ENCODE measurements at regions not wholly inside any gene's neighbourhood (a gene's known extent, or its start where the extent isn't known, plus 50 kb on each side); places are given as distances from the start of the nearest gene placed in this dataset.
"Not testable (repeated sequence)": the region's sequence is repeated elsewhere in the genome, so short reads cannot be mapped to it uniquely, and the experiment has no call there.

DNA sequence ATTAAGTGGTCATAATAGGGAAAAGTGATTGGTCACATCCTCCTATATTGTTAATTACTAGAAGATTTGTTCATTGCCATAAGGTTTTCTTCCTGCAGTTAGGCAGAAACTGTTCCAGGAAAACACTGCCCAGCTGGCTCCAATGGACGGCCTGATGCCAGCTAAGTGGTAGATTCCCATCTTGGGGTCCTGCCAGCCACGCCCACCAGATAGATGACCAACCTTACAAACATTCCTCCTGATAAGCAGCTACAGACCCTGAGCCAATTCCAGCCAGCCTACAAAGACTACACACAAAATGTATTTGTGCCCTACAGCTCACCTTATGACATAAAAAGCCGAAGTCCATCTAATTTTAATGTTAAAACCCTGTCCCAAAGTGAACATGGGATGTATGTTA, 685.9 kb upstream of the USP15 start:
- DNase-seq (ENCODE audit: low spot score): no peak

DNA sequence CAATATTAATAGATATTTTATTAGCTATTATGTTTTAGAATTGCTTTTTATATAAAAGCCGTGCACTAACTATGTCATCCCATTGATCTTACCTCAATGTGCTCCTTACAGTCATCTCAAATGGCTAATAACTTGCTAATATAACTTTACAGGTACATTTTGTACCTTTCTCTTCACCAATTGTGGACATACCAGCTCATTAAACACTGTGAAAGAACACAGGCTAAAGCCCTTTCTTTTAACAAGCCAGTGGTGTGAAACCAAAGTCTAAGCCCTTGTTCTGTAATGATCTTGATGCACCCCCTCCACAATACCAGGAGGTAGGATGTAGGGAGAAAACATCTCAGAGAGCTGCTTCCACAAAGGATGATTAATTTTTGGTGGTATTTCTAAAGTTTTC, 675.3 kb upstream of the USP15 start:
- no peak for DNase-seq (ENCODE audit: low spot score)

DNA sequence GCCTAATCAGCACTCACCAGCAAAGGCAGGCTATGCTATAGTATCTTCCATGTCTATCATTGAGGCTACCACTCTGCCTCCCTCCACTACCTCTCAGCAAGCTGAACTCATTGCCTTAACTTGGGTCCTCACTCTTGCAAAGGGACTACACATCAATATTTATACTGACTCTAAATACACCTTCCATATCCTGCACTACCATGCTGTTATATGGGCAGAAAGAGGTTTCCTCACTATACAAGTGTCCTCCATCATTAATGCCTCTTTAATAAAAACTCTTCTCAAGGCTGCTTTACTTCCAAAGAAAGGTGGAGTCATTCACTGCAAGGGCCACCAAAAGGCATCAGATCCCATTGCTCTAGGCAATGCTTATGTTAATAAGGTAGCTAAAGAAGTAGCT, 669.3 kb upstream of the USP15 start:
- not testable (repeated sequence) for DNase-seq (ENCODE audit: low spot score)

DNA sequence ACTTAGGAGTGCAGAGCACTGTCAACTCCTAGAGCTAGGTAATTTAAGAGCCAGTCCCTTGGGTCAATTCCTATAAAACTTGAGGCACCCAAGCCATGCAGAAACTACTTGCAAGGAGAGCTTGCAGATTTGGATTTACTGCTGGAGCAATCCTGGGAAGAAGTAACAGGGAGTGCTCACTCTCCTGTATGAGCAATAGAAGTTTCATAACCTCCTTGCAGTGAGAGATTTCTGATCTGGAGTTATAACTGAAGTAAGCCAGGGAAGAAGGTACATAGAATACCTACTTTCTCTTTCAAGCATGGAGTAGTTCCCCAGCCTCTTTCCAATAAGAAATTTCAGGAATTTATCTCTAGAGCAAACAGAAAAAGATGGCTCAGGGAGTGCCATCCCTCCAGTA, 650.1 kb upstream of the USP15 start:
- DNase-seq (ENCODE audit: low spot score): no peak

DNA sequence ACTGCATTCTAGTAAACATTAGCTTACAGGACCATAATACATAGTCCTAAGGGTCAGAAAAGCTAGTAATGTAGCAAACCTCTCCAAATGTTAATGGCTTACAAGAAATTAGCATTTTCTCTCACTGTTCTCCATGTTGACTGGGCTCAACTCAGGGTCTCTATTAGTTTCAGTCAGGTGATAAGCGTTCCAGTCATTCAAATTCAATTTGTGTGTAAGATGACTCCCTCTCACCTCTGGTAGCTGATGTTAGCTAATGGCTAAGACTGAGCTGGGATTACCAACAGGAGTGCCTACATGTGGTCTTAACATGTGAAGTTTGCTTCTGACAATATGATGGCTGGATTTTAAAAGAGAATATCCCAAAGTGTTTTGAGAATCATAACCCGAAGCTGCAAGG, 630.5 kb upstream of the USP15 start:
- no peak for DNase-seq (ENCODE audit: low spot score)

DNA sequence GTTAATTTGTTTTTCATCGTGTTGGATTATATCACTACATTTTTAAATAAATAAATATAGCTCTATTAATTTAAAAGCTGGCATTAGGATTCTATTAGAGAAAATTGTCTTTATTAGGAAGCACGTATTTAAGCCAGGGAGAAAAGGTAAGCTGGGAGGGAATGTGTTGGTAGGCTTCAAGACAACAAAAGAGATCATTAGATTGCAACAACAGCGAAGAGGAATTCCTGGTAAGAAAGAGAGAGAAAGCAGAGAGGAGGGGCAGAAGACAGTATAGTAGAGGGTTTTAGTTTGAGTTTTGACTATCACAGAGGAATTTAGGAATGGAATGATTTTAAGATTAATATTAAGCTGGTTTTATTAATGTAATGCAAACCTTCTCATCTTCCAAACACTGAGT, 613.6 kb upstream of the USP15 start:
- no peak for DNase-seq (ENCODE audit: low spot score)

DNA sequence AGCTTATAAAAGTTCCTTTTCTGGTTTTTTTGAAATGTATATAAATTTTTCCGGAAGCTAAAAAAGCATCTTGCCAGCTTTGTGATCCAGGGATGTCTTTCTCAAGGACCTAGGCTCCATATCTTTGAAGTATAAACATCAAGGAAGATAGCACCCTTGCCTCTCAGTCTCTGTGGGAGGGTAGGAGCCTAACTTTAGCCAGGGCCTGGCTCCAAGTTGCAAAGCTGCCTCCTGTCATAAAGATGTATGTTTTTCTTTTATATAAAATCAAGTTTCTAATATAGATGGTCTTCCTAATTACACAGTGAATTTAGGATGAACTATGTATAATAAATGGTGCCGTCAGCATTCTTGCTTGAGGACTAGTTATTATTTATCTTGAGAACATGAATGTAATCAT, 612.6 kb upstream of the USP15 start:
- DNase-seq (ENCODE audit: low spot score): no peak

DNA sequence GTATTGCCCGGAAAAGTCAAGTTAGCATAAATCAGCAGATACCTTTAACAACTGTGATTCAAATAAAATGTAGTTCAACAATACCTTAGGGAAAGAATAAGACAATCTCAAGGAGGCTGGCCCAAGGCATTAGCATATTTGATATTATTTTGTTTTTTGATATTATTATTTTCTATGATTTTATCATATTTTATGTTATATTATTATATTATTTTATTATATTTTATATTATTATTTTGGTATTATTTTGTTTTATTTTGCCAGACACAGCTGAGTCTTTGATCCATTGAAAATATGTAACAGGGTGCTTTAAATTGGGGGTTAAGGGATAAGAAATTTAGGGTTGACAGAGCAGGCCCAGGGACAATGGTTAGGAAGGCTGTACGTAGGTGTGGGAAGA, 607.9 kb upstream of the USP15 start:
- DNase-seq (ENCODE audit: low spot score): no peak

DNA sequence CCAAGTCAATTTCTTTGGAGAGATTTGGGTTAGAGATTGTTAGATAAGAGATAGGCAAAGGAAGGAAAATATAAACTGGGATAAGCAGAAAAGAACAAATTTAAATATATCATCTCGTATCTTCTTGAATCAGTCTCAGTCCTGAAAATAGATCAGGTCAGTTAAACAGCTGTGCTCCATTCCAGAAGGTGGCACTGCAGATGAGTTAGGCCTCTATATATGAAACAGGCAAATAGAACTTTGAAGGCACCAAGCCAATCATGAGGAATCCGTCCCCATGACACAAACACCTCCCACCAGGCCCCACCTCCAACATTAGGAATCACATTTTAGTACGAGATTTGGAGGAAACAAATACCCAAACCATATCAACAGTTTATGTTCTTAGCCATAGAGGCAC, 605.5 kb upstream of the USP15 start:
- DNase-seq (ENCODE audit: low spot score): peak; percentile 21

DNA sequence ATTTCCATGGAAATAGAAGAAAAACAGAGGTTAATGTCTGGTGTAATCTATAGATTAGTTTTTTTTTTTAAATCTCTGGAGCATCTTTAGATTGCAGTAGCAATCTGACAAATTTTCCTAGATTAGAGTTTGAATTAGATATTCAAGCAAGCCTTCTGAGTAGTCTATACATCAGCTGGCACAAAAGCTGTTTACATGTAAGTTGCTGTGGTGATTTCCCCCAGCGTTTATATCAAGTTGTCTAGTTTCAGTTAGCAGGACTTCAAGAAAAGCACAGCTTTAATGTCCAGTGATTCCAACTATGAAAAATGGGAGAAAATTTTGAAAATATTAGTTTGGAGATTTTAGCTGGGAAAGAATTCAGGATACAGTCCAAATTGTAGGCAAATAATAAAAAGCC, 605.0 kb upstream of the USP15 start:
- DNase-seq (ENCODE audit: low spot score): no peak

DNA sequence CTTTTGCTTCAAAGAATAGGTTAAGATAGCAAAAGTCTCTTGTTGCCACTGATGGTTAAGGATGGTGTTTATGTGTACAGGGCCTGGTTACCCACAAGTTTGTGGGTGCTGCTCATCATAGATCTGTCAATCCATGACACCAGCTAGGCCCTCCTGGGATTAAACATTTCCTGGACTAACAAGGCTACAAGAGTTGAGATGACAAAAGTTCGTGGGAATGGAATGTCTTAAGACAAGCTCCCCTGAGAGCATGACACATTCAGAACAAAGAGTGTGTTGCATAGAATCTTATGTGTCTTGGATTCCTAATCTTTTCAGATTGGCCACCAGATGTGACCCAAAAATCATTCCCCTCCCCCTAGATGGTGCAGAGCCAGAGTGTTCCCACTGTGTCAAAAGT, 592.5 kb upstream of the USP15 start:
- DNase-seq (ENCODE audit: low spot score): no peak

DNA sequence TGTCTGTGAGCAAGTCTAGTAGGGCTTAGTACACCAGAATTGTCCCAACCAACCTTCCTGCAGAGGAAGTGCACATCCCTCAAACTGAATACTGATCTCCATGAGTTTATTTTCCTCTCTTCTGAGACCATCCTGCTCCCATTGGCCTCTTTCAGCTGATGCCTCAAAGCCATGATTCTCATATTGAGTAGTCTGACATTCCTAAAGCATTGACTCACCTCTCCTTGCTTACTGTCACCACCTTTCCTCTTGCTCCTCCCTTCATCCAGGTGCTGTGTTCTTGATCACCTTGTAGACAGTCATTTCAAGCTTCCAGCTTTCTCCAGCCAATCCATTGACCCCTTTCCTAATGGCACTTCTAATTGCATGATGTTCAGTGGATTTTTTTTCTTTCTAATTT, 583.7 kb upstream of the USP15 start:
- peak; percentile 46 for DNase-seq (ENCODE audit: low spot score)

DNA sequence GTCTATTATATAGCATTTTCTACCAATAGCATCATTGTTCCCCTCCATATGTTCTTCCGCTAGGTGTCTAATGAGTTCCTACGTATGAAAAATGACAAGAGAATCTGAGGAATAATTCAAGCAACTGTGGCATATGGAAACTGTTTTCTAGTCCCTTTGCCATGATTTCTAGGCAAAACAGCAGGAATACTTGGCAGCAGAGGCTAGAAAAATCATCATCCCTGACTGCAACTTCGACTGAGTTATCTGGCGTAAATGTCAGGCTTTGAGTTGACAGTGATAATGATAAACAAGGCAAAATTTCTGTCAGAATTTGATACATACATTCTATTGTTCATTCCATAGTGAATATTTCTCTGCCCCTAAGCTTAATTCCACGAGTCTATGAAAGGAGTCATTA, 572.8 kb upstream of the USP15 start:
- DNase-seq (ENCODE audit: low spot score): no peak

DNA sequence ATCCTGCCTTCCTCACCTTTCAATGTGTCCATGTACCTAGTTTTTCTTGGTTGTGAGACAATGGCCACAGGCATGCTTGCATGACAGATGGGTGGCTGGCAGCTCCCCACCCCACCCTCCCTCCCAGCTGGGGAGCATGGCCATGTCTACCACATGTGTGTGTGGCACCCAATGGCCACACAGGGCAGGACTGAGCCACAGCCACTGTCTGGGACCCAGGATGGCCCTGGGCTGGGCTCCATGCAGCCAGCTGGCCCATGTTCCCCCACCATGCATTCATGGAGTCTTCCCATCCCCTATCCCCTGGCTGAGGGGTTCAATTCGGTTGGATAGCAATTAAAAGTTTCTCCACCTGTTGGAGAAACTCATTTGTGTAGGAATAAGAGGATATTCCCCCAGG, 566.0 kb upstream of the USP15 start:
- no peak for DNase-seq (ENCODE audit: low spot score)

DNA sequence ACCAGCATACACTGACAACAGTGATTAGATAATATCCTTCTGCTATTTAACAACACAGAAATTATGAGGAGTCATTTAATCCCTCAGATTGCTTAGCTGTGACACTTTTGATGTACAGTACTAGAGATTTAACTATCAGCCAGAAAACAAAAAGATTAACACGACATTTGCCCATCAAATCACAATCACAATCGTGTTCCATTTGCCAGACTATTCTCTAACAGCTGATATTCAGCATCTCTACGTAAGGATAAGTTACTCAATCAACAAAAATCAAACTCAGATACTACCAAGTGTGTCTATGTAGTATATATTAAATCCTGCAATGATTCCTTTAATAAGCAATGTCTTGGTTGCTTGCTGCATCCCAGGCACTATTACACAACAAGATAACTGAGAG, 558.7 kb upstream of the USP15 start:
- no peak for DNase-seq (ENCODE audit: low spot score)

DNA sequence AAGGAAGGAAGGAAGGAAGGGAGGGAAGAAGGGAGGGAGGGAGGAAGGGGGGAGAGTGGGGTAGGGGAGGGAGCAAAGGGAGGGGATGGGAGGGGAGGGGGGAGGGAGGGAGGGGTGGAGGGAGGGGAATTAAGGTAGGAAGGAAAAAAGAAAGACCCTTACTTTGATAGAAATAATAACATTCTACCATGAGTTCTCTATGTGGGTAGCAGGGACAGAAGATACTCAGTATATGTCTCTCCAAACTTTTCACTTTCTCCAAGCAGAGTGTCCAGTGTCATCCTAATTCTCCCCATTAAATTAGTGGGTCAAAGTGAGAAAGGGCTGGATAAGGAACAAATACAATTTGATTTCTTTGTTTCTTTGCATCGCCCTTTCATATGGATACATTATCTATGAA, 553.4 kb upstream of the USP15 start:
- no peak for DNase-seq (ENCODE audit: low spot score)

DNA sequence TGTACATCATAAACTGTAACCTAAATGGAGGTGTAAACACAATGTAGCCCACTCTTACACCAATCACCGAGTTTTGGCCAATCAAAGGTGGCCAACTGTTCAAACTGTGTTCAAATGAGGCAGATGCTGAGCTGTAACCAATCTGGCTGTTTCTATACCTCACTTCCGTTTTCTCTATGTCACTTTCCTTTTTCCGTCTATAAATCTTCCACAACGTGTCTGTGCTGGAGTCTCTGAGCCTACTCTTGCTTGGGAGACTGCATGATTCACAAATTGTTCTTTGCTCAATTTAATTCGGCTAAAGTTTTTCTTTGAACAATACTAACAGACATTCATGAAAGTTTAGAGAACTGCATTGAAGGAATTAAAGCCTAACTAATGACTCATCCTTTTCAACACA, 547.1 kb upstream of the USP15 start:
- DNase-seq (ENCODE audit: low spot score): peak; percentile 30

DNA sequence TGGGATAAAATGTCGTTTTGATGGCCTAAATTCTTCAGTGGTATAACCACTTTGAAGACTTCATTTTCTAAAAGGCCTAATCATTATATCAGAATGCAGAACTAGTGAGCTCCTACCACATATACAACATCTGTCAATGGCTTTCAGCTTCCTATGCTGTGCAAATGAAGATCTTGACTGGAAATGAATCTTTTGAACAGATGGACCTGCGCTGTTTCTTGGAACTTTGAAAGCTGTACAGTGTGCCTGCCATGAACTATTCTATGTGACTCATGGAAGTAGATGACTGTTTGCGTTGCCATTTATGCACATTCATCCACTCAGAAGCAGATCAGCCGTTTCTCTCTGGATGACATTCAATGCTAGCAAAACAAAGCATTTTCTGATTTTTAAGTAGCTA, 542.2 kb upstream of the USP15 start:
- DNase-seq (ENCODE audit: low spot score): no peak

DNA sequence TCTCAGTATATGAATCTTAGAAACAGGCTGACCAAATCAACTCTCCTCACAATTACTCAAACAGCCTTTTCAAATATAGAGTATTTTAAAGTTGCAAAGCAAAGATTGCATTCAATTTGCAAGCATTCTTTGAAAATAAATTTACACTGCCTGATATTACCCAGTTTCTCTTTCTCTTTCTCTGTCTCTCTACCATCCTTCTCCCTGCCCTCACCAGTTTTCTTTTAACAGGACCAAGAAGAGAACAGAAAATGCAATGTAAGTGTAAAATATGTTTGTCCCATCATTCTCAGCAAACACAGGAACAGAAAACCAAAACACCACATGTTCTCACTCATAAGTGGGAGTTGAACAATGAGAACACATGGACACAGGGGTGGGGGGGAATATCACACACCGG, 520.3 kb upstream of the USP15 start:
- DNase-seq (ENCODE audit: low spot score): no peak

DNA sequence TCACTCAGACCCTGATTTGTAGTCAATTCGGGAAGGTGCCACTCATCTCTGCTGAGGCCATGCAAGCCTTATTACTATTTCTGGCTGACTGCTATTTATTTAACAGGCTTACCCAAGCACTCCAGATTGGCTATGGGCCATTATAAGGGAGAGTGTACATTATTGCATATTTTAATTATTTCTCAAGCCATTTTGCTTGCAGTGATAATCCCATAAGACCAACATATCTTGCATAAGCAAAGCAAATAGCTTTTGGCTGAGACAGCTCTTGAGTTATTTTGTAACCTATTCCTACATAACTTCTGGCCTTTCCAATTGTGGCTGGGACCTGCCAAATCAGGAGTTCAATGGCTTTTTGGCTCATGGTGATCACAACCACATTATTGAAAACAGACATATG, 509.6 kb upstream of the USP15 start:
- DNase-seq (ENCODE audit: low spot score): no peak

DNA sequence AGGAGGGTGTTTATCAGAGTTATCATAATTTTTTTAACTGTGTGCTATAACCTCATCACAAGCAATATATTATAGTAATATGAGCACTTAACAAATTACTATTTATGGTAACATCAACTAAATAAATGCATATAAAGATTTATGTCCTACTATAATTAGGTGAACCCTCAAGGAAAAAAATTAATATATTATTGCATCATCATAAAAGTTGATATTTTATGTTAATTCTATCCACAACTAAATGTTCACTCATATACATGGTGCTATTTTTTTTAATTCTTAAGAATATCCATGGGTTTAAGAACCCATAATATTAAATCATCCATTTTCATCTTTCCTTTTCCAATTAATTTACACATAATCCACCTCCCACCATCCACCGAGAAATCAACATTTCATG, 506.0 kb upstream of the USP15 start:
- DNase-seq (ENCODE audit: low spot score): no peak

DNA sequence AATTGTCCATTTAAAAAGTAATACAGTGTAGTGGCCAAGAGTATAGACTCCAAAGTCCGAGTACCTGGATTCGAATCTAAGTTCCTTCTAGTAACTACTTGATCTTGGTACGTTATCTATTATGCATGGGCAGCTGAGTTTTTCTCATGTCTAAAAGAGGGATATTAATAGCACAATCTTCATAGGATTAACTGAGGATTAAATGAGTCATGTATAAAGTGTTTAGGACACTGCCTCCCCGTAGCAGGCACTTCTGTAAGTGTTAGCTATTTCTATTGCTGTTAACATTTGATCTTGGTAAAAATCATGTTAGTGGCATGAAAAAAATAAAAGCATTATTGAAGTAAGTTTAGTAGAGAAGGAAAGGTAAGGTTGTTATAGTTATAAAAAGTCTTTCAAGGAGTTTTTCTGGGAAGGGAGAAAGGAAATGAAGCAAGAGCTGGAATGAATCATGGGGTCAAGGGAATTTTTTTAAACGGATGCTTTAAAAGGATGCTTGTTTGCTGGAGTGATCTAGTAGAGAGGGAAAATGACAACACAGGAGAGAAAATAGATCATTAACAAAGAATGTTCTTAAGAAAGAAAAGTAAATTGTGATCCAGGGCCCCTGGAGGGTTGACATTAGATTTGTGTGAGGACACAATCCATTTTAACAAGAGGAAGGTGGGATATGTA, 502.2 kb upstream of the USP15 start:
- DNase-seq (ENCODE audit: low spot score): peak; percentile 42

DNA sequence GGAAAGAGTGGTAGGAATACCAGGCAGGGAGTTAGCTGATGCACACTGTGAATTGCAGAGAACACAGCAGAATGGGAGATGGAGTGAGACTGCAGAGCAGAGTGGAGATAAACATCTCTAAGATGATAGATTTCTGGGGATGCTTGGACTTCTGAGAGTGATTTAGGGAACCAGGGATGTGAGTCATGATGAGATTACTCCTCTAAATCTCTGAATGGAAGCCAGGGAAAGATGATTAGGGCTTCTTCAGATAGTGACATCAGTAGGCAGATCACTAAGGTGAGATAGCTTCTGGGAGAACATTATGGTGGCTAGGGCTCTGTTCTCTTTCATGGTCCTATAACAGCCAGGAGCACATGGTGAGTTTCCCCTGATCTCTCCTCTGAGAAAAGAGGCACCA, 501.5 kb upstream of the USP15 start:
- peak; percentile 4 for DNase-seq (ENCODE audit: low spot score)

DNA sequence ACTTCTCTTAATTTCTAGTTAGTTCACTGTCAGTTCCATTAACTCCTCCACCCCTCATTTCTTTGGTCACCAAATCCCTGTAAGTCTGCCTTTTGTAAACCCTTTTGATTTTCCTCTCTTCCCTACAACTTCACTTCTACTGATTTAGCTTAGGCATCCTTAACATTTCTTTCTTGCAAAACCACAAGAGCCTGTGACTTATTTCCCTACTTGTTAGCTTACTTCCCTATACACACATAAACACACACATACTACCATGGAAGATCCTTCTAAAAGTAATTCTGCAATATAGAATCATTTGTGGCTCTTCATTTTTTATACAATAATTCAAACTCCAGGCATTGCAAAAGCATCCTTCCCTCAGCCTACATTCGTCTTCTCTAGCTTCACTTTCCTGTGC, 494.3 kb upstream of the USP15 start:
- DNase-seq (ENCODE audit: low spot score): no peak

DNA sequence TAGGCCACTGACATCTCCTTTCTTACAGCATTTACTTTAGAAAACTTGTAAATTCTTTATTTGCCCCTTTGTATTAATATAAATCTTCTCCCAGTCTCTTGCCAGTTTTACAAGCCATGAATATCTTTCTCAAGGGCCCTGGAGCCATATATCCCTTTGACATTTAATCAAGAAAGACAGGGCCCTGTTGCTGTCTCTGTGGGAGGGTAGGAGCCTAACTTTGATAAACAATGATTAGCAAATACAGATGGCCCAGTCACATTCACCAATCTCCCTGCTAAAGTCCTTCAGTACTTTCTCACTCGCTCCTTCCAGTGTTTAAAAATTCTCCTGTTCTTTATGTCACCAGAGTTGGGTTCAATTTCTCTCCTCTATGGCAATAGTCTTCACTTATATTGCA, 479.8 kb upstream of the USP15 start:
- DNase-seq (ENCODE audit: low spot score): no peak

All from kidney tubule cell (primary cell).